AG04450 (cell line): ENCODE measurements at regions not wholly inside any gene's neighbourhood (a gene's known extent, or its start where the extent isn't known, plus 50 kb on each side); places are given as distances from the start of the nearest gene placed in this dataset.

ENCODE experiments used
- CTCF ChIA-PET: fragments of 300-600, 350-600 bp; formaldehyde crosslinking; extraction: SDS; loops from one replicate; lab custom pipeline; 2022; ENCODE audit warnings: antibody characterized with exemption, inconsistent platforms; lab: Charles Lee
- POLR2A ChIA-PET: fragments of 350-600 bp; formaldehyde crosslinking; extraction: SDS; loops from one replicate; lab custom pipeline; 2021; ENCODE audit warnings: antibody characterized with exemption, inconsistent platforms; lab: Yijun Ruan, JAX
- DNase-seq: peaks from one replicate; pipeline ENCODE4 v3.0.0-alpha.2; 2011; ENCODE audit warnings: low read depth, low spot score
- H3K27ac ChIP-seq: one replicate; pipeline ENCODE4 v1.5.1; 2012; ENCODE audit warnings: low read depth, low read length, control low read depth
- H3K27me3 ChIP-seq: one replicate; pipeline ENCODE4 v1.6.0; 2012; ENCODE audit warnings: low read length; ENCODE audit not compliant: control insufficient read depth, insufficient read depth
- H3K4me3 ChIP-seq: 2 replicates; pipeline ENCODE4 v1.5.1; 2011; ENCODE audit warnings: mild to moderate bottlenecking, low read depth, low read length, control low read depth
- H3K9me3 ChIP-seq: 2 replicates; pipeline ENCODE4 v1.5.1; 2012; ENCODE audit warnings: low read length; ENCODE audit not compliant: control insufficient read depth, insufficient read depth
- CTCF ChIP-seq: IDR thresholded peaks from 2 replicates; pipeline ENCODE4 v1.5.1; 2011; ENCODE audit warnings: low read depth, low read length, control low read depth, inconsistent platforms

- peaks cover 97% of the 10 kb centered on the region for H3K9me3 ChIP-seq
- H3K4me3 ChIP-seq: no peak overlapping the region
- no peak for DNase-seq
- POLR2A ChIA-PET: no interaction called here
- CTCF ChIA-PET: no interaction called here
- no peak overlapping the region for H3K27ac ChIP-seq
- H3K27me3 ChIP-seq: no peaks in the 10 kb centered on the region
- no peak for TF ChIP-seq CTCF
Measured at GRCh38 chr1:4001461-4001860, 101.4 kb upstream of the C1orf174 start.

GRCh38 chr1:4002061-4002521 is 102.0 kb upstream of the C1orf174 start:
- POLR2A ChIA-PET: no interaction called here
- Histone ChIP-seq H3K4me3 (no peak overlapping the region), H3K27ac (no peak overlapping the region), H3K27me3 (no peaks in the 10 kb centered on the region), H3K9me3 (peaks cover 96% of the 10 kb centered on the region)
- CTCF ChIA-PET: no interaction called here
- DNase-seq: no peak
- TF ChIP-seq CTCF: no peak

- Histone ChIP-seq H3K9me3 (peaks cover 90% of the 10 kb centered on the region), H3K4me3 (no peak overlapping the region), H3K27ac (no peak overlapping the region), H3K27me3 (no peaks in the 10 kb centered on the region)
- POLR2A ChIA-PET: no interaction called here
- CTCF ChIA-PET: no interaction called here
- no peak for TF ChIP-seq CTCF
- no peak for DNase-seq
Measured at GRCh38 chr1:4002741-4003140, 102.7 kb upstream of the C1orf174 start.

- DNase-seq: no peak
Measured at GRCh38 chr1:4003846-4004505, 103.9 kb upstream of the C1orf174 start.

More at GRCh38 chr1:4003846-4004505, 103.9 kb upstream of the C1orf174 start:
- no peak overlapping the region for H3K4me3 ChIP-seq
- CTCF ChIA-PET: no interaction called here
- no peaks in the 10 kb centered on the region for H3K27me3 ChIP-seq
- POLR2A ChIA-PET: no interaction called here
- peaks cover 87% of the 10 kb centered on the region for H3K9me3 ChIP-seq
- no peak overlapping the region for H3K27ac ChIP-seq
- TF ChIP-seq CTCF: no peak
